Fibroblast of the aortic adventitia (primary cell): ENCODE measurements at regions not wholly inside any gene's neighbourhood (a gene's known extent, or its start where the extent isn't known, plus 50 kb on each side); places are given as distances from the start of the nearest gene placed in this dataset.

Experiments
- DNase-seq: peaks from one replicate; pipeline ENCODE4 v3.0.0-alpha.2; 2010; ENCODE audit warnings: low read depth
- H3K4me3 ChIP-seq: 2 replicates; pipeline ENCODE4 v1.5.1; 2011; ENCODE audit warnings: low read depth, mild to moderate bottlenecking, control low read depth, low read length, moderate library complexity
- TF ChIP-seq, protein P1 (sequence below): IDR thresholded peaks from 2 replicates; pipeline ENCODE4 v1.5.1; 2011; ENCODE audit warnings: mild to moderate bottlenecking, low read length, control low read depth, inconsistent platforms; ENCODE audit not compliant: insufficient read depth

DNA sequence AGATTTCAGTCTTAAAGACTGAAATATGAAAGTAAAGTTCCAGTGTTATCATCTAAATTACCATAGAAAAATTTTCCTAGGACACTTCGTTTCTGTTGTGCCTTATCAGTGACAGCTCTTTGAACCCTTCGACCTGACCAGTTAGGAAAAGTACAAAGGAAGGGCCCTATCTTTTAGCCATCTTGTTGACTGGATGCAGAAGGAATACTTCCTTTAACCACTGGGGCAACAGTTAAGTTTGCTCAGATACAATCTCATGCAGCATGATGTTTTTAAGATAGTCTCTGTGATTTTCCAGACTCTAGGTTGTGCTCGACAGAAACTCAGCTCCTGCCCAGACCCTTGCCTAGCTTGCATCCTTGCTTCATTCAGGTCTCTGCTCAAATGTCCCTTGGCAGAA, 210.5 kb upstream of the RPS6KA3 start:
- TF ChIP-seq, protein P1, sequence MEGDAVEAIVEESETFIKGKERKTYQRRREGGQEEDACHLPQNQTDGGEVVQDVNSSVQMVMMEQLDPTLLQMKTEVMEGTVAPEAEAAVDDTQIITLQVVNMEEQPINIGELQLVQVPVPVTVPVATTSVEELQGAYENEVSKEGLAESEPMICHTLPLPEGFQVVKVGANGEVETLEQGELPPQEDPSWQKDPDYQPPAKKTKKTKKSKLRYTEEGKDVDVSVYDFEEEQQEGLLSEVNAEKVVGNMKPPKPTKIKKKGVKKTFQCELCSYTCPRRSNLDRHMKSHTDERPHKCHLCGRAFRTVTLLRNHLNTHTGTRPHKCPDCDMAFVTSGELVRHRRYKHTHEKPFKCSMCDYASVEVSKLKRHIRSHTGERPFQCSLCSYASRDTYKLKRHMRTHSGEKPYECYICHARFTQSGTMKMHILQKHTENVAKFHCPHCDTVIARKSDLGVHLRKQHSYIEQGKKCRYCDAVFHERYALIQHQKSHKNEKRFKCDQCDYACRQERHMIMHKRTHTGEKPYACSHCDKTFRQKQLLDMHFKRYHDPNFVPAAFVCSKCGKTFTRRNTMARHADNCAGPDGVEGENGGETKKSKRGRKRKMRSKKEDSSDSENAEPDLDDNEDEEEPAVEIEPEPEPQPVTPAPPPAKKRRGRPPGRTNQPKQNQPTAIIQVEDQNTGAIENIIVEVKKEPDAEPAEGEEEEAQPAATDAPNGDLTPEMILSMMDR, result no peak

DNA sequence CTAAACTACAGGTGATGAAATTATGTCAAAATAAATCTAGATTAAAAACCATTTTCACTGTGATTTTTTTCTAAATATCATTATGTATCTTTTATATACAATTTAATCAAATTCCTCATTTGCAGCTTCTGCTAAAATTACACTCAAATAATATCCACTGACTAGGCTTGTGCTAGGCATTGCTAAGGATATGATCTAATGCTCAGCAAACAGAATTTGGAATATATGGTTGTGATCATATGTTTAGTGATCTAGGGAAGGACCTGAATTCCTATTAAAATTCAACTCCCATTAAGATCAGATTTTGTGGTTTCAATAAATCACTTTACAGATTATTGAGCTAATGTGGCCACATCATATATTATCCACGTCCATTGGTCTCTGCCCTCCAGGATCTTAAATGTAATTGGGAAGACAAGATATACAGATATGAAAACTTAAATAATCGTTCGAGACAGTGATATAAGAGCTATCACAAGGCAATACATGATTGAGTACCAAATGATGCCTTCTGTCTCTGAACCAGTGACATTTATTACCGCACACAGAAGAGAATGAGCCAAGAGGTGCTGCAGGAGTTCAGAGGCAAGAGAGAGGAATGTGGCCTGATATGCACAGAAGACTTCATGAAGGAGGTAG, 206.0 kb upstream of the RPS6KA3 start:
- no peak overlapping the region for H3K4me3 ChIP-seq
- no peak for DNase-seq
- TF ChIP-seq, protein P1, result no peak

More for the DNA sequence above, 210.5 kb upstream of the RPS6KA3 start:
- no peak for DNase-seq
- no peak overlapping the region for H3K4me3 ChIP-seq

DNA sequence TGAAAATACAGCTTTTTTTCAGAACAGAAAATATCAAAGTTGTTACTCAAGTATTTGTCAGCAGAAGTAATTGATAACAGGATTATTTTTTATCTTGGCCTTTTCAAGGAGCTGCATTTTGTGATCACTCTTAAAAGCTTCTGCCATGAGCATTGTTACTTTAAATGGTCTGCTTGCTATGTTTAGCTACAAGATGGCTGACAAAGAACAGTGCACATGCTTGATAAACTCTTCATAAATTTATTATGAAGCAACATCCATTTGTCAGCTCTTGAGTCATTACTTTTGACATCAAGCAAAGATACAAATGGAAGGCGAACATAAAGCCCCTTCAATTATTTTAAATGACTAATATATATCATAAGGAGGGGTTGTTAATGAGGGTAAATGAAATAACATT, 205.4 kb upstream of the RPS6KA3 start:
- TF ChIP-seq, protein P1, result no peak
- DNase-seq, result no peak
- H3K4me3 ChIP-seq, result no peak overlapping the region

DNA sequence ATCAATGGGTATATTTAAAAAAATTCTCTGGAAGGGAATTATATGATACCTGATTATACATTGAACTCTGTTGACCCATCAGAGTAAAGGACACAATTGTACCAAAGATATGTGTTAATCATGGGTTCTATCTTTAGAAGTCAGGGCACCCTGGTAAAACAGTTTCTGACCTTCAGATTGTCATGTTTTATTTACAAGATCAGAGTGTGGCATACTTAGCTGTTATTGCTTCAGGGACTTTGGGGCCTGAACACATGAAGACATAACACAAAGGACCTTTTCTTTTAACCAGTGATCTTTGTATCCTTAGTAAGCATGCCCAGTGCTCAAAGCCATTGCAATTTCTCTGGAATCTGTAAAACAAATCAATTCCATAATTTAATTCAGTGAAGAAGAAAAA, 204.8 kb upstream of the RPS6KA3 start:
- TF ChIP-seq, protein P1, result no peak
- DNase-seq, result no peak
- H3K4me3 ChIP-seq, result no peak overlapping the region

DNA sequence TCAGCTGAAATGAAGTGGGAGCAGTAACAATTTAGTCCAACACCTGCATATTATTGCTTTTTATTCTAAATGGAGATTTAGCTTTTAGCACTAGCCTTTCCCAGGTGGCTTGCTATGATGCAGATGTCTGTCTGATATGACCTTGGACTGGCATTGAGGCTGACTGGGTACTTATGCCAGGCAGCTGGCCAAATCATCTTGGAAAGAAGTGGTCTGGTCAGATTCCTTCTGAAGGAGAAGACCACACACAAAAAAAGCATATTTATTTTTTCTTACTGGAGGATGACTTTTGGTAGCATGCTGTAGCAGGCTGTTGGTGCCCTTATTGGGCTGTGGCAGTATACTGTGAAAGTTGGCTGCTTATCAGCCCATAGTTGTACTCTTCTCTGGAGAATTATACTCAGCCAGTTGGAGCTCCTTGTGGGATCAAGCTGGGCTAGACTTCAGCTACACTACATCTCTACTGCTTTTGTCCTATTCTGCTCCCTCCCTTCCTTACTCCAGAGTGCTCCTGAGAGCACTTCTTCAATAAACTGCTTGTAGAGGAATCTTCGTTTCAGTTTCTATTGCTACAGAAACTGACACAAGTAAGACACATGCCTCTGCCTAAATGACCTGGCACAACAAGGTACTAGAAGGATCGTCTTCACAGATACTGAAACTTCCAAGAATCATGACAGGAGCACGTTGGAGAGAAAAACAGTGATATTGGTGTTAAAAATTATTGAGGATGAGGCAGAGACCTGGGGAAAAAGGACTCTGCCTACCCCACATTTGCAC, 196.8 kb upstream of the RPS6KA3 start:
- TF ChIP-seq, protein P1, result no peak
- DNase-seq, result no peak
- H3K4me3 ChIP-seq, result no peak overlapping the region

DNA sequence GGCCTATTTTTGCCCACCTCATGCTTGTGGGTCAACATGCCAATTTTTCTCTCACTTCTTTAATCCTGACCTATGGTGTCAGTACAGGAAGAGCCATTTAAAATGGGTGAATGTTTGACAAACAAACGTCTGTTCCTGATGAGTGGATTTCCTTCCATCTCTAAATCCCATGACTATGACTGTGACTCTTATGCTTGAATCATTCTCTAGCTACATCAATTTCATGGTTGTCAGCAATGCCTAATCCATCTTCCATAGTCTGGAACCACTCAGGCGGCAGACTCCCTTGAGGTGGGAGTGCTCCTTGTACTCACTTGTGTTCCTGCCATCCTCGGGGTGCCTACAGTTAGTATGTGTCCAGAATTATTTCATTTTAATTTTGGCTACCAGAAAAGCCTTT, 194.9 kb upstream of the RPS6KA3 start:
- DNase-seq, result peak; percentile 4
- TF ChIP-seq, protein P1, result no peak
- H3K4me3 ChIP-seq, result no peak overlapping the region
